ENCODE measurements at regions not wholly inside any gene's neighbourhood (a gene's known extent, or its start where the extent isn't known, plus 50 kb on each side); places are given as distances from the start of the nearest gene placed in this dataset.

GRCh38 chr14:94695231-94695630, 74.7 kb downstream of the GSC start:
- TF ChIP-seq POLR2AphosphoS5 (IDR thresholded peaks at IDR 0.05), result no peak
- Histone ChIP-seq H3K27ac (ENCODE audit: low read length) (no peak overlapping the region), H3K9me2 (ENCODE audit: insufficient read depth, low read length) (no peaks in the 10 kb centered on the region), H3K27me3 (ENCODE audit: insufficient read depth, low read depth, low read length) (no peaks in the 10 kb centered on the region), H3K9ac (ENCODE audit: low read length) (no peak overlapping the region), H3K4me3 (ENCODE audit: low read length) (no peak overlapping the region), H2AFZ (ENCODE audit: low read depth, low read length) (no peak overlapping the region), H3K9me3 (ENCODE audit: low read length) (no peaks in the 10 kb centered on the region), H3K79me2 (replicated peaks; ENCODE audit: insufficient read depth, low read length) (no peaks in the 10 kb centered on the region), H4K20me1 (ENCODE audit: insufficient read depth) (no peaks in the 10 kb centered on the region), H3K36me3 (ENCODE audit: insufficient read depth, low read length) (no peaks in the 10 kb centered on the region), H3F3A (ENCODE audit: insufficient read depth, low read length, poor library complexity, severe bottlenecking) (no peaks in the 10 kb centered on the region), H3K4me2 (ENCODE audit: low read length) (no peak overlapping the region)

- Histone ChIP-seq H3K9me3 (ENCODE audit: low read length) (no peaks in the 10 kb centered on the region), H3K9me2 (ENCODE audit: insufficient read depth, low read length) (no peaks in the 10 kb centered on the region), H3K27ac (ENCODE audit: low read length) (no peak overlapping the region), H3K4me3 (ENCODE audit: low read length) (no peak overlapping the region), H2AFZ (ENCODE audit: low read depth, low read length) (no peak overlapping the region), H3K27me3 (ENCODE audit: insufficient read depth, low read depth, low read length) (no peaks in the 10 kb centered on the region), H3K9ac (ENCODE audit: low read length) (no peak overlapping the region), H3K4me2 (ENCODE audit: low read length) (no peak overlapping the region), H3K36me3 (ENCODE audit: insufficient read depth, low read length) (no peaks in the 10 kb centered on the region), H4K20me1 (ENCODE audit: insufficient read depth) (no peaks in the 10 kb centered on the region), H3F3A (ENCODE audit: insufficient read depth, low read length, poor library complexity, severe bottlenecking) (no peaks in the 10 kb centered on the region), H3K79me2 (replicated peaks; ENCODE audit: insufficient read depth, low read length) (no peaks in the 10 kb centered on the region)
- TF ChIP-seq TAF1 (IDR thresholded peaks at IDR 0.05; ENCODE audit: low read depth) (no peak), SMC3 (conservative IDR thresholded peaks at IDR 0.05; ENCODE audit: poor library complexity) (no peak), REST (IDR thresholded peaks at IDR 0.05; ENCODE audit: borderline replicate concordance) (no peak), RAD21 (conservative IDR thresholded peaks at IDR 0.05) (no peak), EZH2 (IDR thresholded peaks at IDR 0.05; ENCODE audit: borderline replicate concordance, insufficient read depth, low read length, poor library complexity, severe bottlenecking) (no peak), POLR2AphosphoS5 (IDR thresholded peaks at IDR 0.05) (no peak), EP300 (conservative IDR thresholded peaks at IDR 0.05; ENCODE audit: poor library complexity, severe bottlenecking) (no peak), MXI1 (conservative IDR thresholded peaks at IDR 0.05; ENCODE audit: poor library complexity, severe bottlenecking) (no peak), CTCF (IDR thresholded peaks at IDR 0.05; ENCODE audit: poor library complexity, severe bottlenecking) (no peak)
These were observed 78.3 kb downstream of the GSC start for GRCh38 chr14:94691660-94692034.

All from neural cell (in vitro differentiated cells).